ENCODE measurements at regions not wholly inside any gene's neighbourhood (a gene's known extent, or its start where the extent isn't known, plus 50 kb on each side); places are given as distances from the start of the nearest gene placed in this dataset.

GRCh38 chr10:121300723-121301122 lies 297.5 kb downstream of the FGFR2 start:
- no peak for TF ChIP-seq CTCF (conservative IDR thresholded peaks at IDR 0.05; ENCODE audit: low read length)
- TF ChIP-seq EZH2phosphoT487 (IDR thresholded peaks at IDR 0.05; ENCODE audit: borderline replicate concordance), result no peak
